ENCODE measurements at regions not wholly inside any gene's neighbourhood (a gene's known extent, or its start where the extent isn't known, plus 50 kb on each side); places are given as distances from the start of the nearest gene placed in this dataset.
A peak's percentile ranks its signal among the peaks of the same experiment; 100 is the strongest.
"Not testable (repeated sequence)": the region's sequence is repeated elsewhere in the genome, so short reads cannot be mapped to it uniquely, and the experiment has no call there.

GRCh38 chr16:88232401-88233258 lies 150.1 kb upstream of the ZNF469 start:
- not testable (repeated sequence) for DNase-seq

GRCh38 chr16:88233621-88234420 lies 148.9 kb upstream of the ZNF469 start:
- not testable (repeated sequence) for DNase-seq

- not testable (repeated sequence) for DNase-seq
Observed at GRCh38 chr16:88234421-88235271, 148.1 kb upstream of the ZNF469 start.

- DNase-seq = not testable (repeated sequence)
Observed at GRCh38 chr16:88235691-88236090, 147.1 kb upstream of the ZNF469 start.

- DNase-seq = not testable (repeated sequence)
Observed at GRCh38 chr16:88236229-88236628, 146.5 kb upstream of the ZNF469 start.

- DNase-seq = not testable (repeated sequence)
Observed at GRCh38 chr16:88237314-88237713, 145.4 kb upstream of the ZNF469 start.

GRCh38 chr16:88237761-88238415 lies 144.9 kb upstream of the ZNF469 start:
- DNase-seq = not testable (repeated sequence)

GRCh38 chr16:88238732-88239274 lies 144.0 kb upstream of the ZNF469 start:
- peak; percentile 47 for DNase-seq

GRCh38 chr16:88240118-88240517 lies 142.6 kb upstream of the ZNF469 start:
- not testable (repeated sequence) for DNase-seq

GRCh38 chr16:88240776-88241175 lies 142.0 kb upstream of the ZNF469 start:
- not testable (repeated sequence) for DNase-seq

GRCh38 chr16:88241404-88242311 lies 141.1 kb upstream of the ZNF469 start:
- not testable (repeated sequence) for DNase-seq

GRCh38 chr16:88242312-88243295 lies 140.2 kb upstream of the ZNF469 start:
- not testable (repeated sequence) for DNase-seq

- DNase-seq = not testable (repeated sequence)
Observed at GRCh38 chr16:88243921-88244320, 138.8 kb upstream of the ZNF469 start.

- DNase-seq = not testable (repeated sequence)
Observed at GRCh38 chr16:88245241-88246081, 137.3 kb upstream of the ZNF469 start.

GRCh38 chr16:88246955-88247582 lies 135.7 kb upstream of the ZNF469 start:
- not testable (repeated sequence) for DNase-seq

GRCh38 chr16:88247583-88247966 lies 135.2 kb upstream of the ZNF469 start:
- DNase-seq = not testable (repeated sequence)

GRCh38 chr16:88248761-88249160 lies 134.0 kb upstream of the ZNF469 start:
- DNase-seq = not testable (repeated sequence)

- DNase-seq = not testable (repeated sequence)
Observed at GRCh38 chr16:88250381-88250780, 132.4 kb upstream of the ZNF469 start.

All from stimulated activated CD4-positive, alpha-beta T cell treated with anti-CD3 and anti-CD28 coated beads, Interleukin-4, amount 100 ng/mL, for 24 hours (primary cell).